Right lobe of liver (tissue), 6 donors: ENCODE measurements at regions not wholly inside any gene's neighbourhood (a gene's known extent, or its start where the extent isn't known, plus 50 kb on each side); places are given as distances from the start of the nearest gene placed in this dataset.

Source experiments
- ATAC-seq, 4 donors: fragments of 200-7000 bp; cut with Tn5 transposase; one replicate each; pipeline ENCODE4 v1.9.1; 2020; ENCODE audit warnings: mild to moderate bottlenecking in 4 of 4, moderate library complexity in 4 of 4
- DNase-seq, 3 donors: peaks; one replicate each; pipeline ENCODE4 v3.0.0-alpha.2; 2020
- H3K27ac ChIP-seq, 3 donors: fragments of 200-600 bp; one replicate each; pipeline ENCODE4 v1.8.0; 2022
- H3K27me3 ChIP-seq, 2 donors: fragments of 200-600 bp; one replicate each; pipeline ENCODE4 v1.8.0; 2022
- H3K36me3 ChIP-seq, 4 donors: fragments of 200-600 bp; sonication (generic) in 1 of 4; one replicate each; pipeline versions ENCODE4 v1.5.1 to v1.8.0; 2017 to 2022; ENCODE audit warnings: control low read depth in 1 of 4
- H3K4me1 ChIP-seq, 4 donors: fragments of 200-600 bp; sonication (generic) in 1 of 4; one replicate each; pipeline versions ENCODE4 v1.5.1 to v1.8.0; 2017 to 2022; ENCODE audit warnings: control low read depth in 1 of 4
- H3K4me3 ChIP-seq, 3 donors: fragments of 200-600 bp; one replicate each; pipeline ENCODE4 v1.8.0; 2022
- H3K9me3 ChIP-seq, 4 donors: fragments of 200-600 bp; sonication (generic) in 1 of 4; one replicate each; pipeline versions ENCODE4 v1.5.1 to v1.8.0; 2017 to 2022; ENCODE audit warnings: control low read depth in 1 of 4
- POLR2A ChIP-seq: fragments of 450-650 bp; IDR thresholded peaks from one replicate; pipeline ENCODE4 v1.6.1; 2017; ENCODE audit warnings: antibody characterized with exemption, mild to moderate bottlenecking
- WGBS: methylation state at CpG from one replicate; pipeline ENCODE4 v1.1.6; 2018; ENCODE audit warnings: low coverage, low lambda C conversion rate; ENCODE audit not compliant: insufficient coverage; ENCODE audit errors: missing lambda C conversion rate; 5-methylcytosine and 5-hydroxymethylcytosine counted together
- intact Hi-C, 2 donors: fragments of 100-400 bp; cut with DNase I; formaldehyde crosslinking; loops; one replicate each; pipeline versions ENCODE4 v1.11.2 to v1.14.1; 2022
- TF ChIP-seq, protein P1 (sequence below), 4 donors: fragments of 200-600 bp in 3 of 4; fragments of 450-650 bp in 1 of 4; IDR thresholded peaks; one replicate each; pipeline versions ENCODE4 v1.5.1 to v1.8.0; 2016 to 2022; ENCODE audit warnings: antibody characterized with exemption in 4 of 4, mild to moderate bottlenecking in 2 of 4
- donor health status: DM: no; HTN: yes; CAD: no.
- donor health status: DM: no; HTN: no; CAD: no.
- donor health status: DM: no; HTN: no; CAD: no.
- donor health status: DM: no; HTN: yes; CAD: no.
- donor health status: DM: no; HTN: yes; CAD: no.

GRCh38 chr5:74309050-74309449 is 331.5 kb downstream of the ENC1 start:
- ATAC-seq (no peak), DNase-seq (no peak)
- Histone ChIP-seq H3K36me3 (no peaks in the 10 kb centered on the region), H3K9me3 (no peaks in the 10 kb centered on the region), H3K4me1 (no peaks in the 10 kb centered on the region), H3K27me3 (no peaks in the 10 kb centered on the region), H3K27ac (no peak overlapping the region), H3K4me3 (no peak overlapping the region)
- intact Hi-C loops: no loop called here
- no peak for TF ChIP-seq POLR2A
- TF ChIP-seq, protein P1, sequence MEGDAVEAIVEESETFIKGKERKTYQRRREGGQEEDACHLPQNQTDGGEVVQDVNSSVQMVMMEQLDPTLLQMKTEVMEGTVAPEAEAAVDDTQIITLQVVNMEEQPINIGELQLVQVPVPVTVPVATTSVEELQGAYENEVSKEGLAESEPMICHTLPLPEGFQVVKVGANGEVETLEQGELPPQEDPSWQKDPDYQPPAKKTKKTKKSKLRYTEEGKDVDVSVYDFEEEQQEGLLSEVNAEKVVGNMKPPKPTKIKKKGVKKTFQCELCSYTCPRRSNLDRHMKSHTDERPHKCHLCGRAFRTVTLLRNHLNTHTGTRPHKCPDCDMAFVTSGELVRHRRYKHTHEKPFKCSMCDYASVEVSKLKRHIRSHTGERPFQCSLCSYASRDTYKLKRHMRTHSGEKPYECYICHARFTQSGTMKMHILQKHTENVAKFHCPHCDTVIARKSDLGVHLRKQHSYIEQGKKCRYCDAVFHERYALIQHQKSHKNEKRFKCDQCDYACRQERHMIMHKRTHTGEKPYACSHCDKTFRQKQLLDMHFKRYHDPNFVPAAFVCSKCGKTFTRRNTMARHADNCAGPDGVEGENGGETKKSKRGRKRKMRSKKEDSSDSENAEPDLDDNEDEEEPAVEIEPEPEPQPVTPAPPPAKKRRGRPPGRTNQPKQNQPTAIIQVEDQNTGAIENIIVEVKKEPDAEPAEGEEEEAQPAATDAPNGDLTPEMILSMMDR (IDR thresholded peaks at IDR 0.05): no peak

DNA sequence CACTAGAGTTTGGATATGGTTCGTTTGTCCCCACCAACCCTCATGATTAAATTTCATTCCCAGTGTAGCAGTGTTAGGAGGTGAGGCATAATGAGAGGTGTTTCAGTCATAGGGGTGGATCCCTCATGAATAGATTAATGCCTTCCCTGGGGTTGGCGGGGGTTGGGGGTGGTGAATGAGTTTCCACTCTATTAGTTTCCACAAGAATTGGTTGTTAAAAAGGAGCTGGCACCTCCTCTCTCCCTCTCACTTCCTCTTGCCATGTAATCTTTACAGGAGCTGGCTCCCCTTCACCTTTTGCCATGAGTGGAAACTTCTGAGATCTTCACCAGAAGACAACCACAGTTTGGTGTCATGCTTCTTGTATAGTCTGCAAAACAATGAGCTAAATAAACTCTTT is 333.7 kb downstream of the ENC1 start:
- no peak for ATAC-seq

DNA sequence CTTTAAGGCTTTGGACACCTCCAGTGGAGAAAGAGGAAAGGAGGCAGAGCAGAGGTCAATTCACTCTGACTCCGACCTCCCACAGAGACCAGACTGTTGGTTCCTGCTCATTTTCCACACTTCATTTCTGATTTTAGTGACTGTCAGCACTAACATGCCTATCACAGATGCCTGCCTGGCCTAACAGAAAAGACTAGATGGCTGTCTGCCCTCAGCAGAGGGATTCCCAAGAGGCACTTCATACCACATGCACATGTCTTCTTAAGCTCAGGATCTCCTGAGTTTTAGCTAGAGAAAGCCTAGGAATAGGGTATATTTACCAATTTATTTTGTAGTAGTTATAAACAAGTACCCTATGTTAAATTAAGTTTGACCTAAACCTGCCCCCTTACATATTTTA is 336.0 kb downstream of the ENC1 start:
- no peaks in the 10 kb centered on the region for H3K9me3 ChIP-seq
- H3K4me3 ChIP-seq: no peak overlapping the region
- no peak for TF ChIP-seq POLR2A
- TF ChIP-seq, protein P1 (IDR thresholded peaks at IDR 0.05): no peak
- WGBS: 67% methylated on average over 1 of the region's 1 CpG
- no peak for ATAC-seq
- no peaks in the 10 kb centered on the region for H3K36me3 ChIP-seq
- H3K27me3 ChIP-seq: no peaks in the 10 kb centered on the region
- no peaks in the 10 kb centered on the region for H3K4me1 ChIP-seq
- H3K27ac ChIP-seq: no peak overlapping the region
- DNase-seq: no peak
- intact Hi-C loops: no loop called here

More for the DNA sequence above, 333.7 kb downstream of the ENC1 start:
- no peak overlapping the region for H3K4me3 ChIP-seq
- no peaks in the 10 kb centered on the region for H3K4me1 ChIP-seq
- TF ChIP-seq POLR2A: no peak
- TF ChIP-seq, protein P1 (IDR thresholded peaks at IDR 0.05): no peak
- intact Hi-C loops: no loop called here
- 32% methylated on average over 2 of the region's 2 CpGs for WGBS
- no peak overlapping the region for H3K27ac ChIP-seq
- H3K27me3 ChIP-seq: no peaks in the 10 kb centered on the region
- no peak for DNase-seq
- H3K36me3 ChIP-seq: no peaks in the 10 kb centered on the region
- H3K9me3 ChIP-seq: no peaks in the 10 kb centered on the region

DNA sequence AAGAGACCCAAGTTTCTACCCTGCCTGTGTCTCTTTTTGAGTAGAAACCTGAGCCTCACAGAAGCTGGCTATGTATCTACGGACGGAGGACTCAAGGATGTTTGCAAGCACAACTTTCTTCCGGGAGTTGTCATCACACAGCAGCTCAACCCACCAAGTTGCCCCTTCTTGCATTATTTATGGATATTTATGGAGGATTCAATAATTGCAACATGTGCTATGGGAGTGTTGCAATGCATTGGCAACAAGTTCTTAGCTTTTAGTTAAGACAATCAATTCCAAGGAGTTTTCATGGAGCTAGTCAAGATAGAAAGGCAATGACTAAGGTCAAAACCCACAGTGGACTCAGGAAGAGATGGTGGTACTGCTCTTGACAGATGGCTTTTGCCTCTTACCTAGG is 336.9 kb downstream of the ENC1 start:
- Histone ChIP-seq H3K9me3 (no peaks in the 10 kb centered on the region), H3K4me3 (no peak overlapping the region), H3K27ac (no peak overlapping the region), H3K27me3 (no peaks in the 10 kb centered on the region), H3K4me1 (no peaks in the 10 kb centered on the region), H3K36me3 (no peaks in the 10 kb centered on the region)
- no peak for ATAC-seq
- DNase-seq: no peak
- TF ChIP-seq, protein P1 (IDR thresholded peaks at IDR 0.05): no peak
- TF ChIP-seq POLR2A: no peak
- intact Hi-C loops: no loop called here
- 82% methylated on average over 3 of the region's 3 CpGs for WGBS

DNA sequence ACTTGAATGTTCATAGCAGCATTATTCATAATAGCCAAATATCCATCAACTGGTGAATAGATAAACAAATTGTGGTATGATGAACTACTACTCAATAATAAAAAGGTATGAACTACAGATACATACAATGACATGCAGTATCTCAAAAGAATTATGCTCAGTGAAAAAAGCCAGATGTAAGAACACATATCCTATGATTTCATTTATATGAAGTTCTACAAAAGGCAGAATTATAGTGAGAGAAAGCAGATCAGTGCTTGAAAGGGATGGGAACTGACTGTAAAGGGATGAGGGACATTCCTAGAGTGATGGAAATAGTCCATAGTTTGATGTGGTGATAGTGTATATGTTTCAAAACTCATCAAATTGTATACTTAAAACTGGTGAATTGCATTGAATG is 339.0 kb downstream of the ENC1 start:
- TF ChIP-seq, protein P1 (IDR thresholded peaks at IDR 0.05): no peak
- no peak for TF ChIP-seq POLR2A
- intact Hi-C loops: no loop called here
- Histone ChIP-seq H3K36me3 (no peaks in the 10 kb centered on the region), H3K27ac (no peak overlapping the region), H3K4me3 (no peak overlapping the region), H3K9me3 (no peaks in the 10 kb centered on the region), H3K4me1 (no peaks in the 10 kb centered on the region), H3K27me3 (peaks cover 0 to 4% of the 10 kb centered on the region in 2 donors)
- DNase-seq (no peak), ATAC-seq (no peak)
